ENCODE measurements at regions not wholly inside any gene's neighbourhood (a gene's known extent, or its start where the extent isn't known, plus 50 kb on each side); places are given as distances from the start of the nearest gene placed in this dataset.

DNA sequence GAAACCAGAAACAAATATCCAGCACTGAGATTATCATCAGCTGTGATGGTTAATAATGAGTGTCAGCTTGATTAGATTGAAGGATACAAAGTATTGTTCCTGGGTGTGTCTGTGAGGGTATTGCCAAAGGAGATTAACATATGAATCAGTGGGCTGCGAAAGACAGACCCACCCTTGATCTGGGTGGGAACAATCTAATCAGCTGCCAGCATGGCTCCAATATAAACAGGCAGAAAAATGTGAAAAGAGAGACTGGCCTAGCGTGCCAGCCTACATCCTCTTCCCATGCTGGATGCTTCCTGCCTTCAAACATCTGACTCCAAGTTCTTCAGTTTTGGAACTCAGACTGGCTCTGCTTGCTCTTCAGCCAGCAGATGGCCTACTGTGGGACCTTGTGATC, 869.5 kb downstream of the SI start:
- TF ChIP-seq EP300 (IDR thresholded peaks at IDR 0.05; ENCODE audit: borderline replicate concordance) = no peak
- TF ChIP-seq CEBPB (IDR thresholded peaks at IDR 0.05) = no peak
